ENCODE measurements at regions not wholly inside any gene's neighbourhood (a gene's known extent, or its start where the extent isn't known, plus 50 kb on each side); places are given as distances from the start of the nearest gene placed in this dataset.

DNA sequence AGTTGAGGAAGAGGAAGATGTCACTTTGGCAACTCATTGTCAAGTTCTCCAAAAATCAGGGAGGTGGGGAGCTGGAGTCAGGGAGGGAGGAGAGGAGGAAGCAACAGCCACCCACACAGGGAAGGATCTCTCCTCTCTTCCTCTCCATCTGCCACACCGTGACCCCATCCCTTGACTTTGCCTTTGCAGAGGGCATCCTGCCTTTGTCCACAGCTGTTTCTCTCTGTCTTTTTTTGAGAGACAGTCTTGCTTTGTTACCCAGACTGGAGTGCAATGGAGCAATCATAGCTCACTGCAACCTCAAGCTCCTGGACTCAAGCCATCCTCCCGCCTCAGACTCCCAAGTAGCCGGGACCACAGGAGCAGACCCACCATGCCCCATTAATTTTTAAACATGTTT, 276.0 kb downstream of the SHOX start:
- TF ChIP-seq, protein P1, sequence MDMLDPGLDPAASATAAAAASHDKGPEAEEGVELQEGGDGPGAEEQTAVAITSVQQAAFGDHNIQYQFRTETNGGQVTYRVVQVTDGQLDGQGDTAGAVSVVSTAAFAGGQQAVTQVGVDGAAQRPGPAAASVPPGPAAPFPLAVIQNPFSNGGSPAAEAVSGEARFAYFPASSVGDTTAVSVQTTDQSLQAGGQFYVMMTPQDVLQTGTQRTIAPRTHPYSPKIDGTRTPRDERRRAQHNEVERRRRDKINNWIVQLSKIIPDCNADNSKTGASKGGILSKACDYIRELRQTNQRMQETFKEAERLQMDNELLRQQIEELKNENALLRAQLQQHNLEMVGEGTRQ (IDR thresholded peaks at IDR 0.05): no peak
- no peak for TF ChIP-seq HOXB5 (CRISPR knock-in tag; IDR thresholded peaks at IDR 0.05)
- no peak for TF ChIP-seq POLR2A (IDR thresholded peaks at IDR 0.05; ENCODE audit: low read length)
- TF ChIP-seq, protein P2, sequence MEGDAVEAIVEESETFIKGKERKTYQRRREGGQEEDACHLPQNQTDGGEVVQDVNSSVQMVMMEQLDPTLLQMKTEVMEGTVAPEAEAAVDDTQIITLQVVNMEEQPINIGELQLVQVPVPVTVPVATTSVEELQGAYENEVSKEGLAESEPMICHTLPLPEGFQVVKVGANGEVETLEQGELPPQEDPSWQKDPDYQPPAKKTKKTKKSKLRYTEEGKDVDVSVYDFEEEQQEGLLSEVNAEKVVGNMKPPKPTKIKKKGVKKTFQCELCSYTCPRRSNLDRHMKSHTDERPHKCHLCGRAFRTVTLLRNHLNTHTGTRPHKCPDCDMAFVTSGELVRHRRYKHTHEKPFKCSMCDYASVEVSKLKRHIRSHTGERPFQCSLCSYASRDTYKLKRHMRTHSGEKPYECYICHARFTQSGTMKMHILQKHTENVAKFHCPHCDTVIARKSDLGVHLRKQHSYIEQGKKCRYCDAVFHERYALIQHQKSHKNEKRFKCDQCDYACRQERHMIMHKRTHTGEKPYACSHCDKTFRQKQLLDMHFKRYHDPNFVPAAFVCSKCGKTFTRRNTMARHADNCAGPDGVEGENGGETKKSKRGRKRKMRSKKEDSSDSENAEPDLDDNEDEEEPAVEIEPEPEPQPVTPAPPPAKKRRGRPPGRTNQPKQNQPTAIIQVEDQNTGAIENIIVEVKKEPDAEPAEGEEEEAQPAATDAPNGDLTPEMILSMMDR (IDR thresholded peaks at IDR 0.05): no peak
